ENCODE measurements at regions not wholly inside any gene's neighbourhood (a gene's known extent, or its start where the extent isn't known, plus 50 kb on each side); places are given as distances from the start of the nearest gene placed in this dataset.
"Not testable (repeated sequence)": the region's sequence is repeated elsewhere in the genome, so short reads cannot be mapped to it uniquely, and the experiment has no call there.

GRCh38 chr12:91772411-91772810 lies 373.2 kb downstream of the BTG1 start:
- Histone ChIP-seq H3K9me3 (ENCODE audit: control insufficient read depth, low read depth, low read length) (no peaks in the 10 kb centered on the region), H3K27ac (ENCODE audit: low read length) (no peak overlapping the region), H3K36me3 (ENCODE audit: control insufficient read depth, low read depth, low read length) (no peaks in the 10 kb centered on the region), H3K4me1 (ENCODE audit: control insufficient read depth, low read depth, low read length) (no peaks in the 10 kb centered on the region), H3K9ac (ENCODE audit: low read length) (no peak overlapping the region), H3K27me3 (ENCODE audit: control insufficient read depth, insufficient read depth, low read length) (no peaks in the 10 kb centered on the region), H3K4me3 (ENCODE audit: low read length) (no peak overlapping the region)

DNA sequence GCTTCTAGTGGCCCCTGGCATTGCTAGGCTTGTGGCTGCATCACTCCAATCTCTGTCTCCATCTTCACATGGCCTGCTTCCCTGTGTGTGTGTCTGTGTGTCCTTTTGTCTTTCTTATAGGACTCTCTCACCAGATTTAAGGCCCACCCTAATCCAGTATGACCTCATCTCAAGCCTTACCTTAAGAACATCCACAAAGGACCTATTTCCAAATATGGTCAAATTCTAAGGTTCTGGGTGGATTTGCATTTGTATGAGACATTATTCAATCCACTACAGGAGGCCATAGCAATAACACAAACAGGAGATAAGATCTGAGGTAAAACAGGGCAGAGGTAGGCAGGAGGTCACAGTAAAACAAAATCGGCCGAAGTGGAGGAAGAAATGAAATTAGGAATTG lies 375.9 kb downstream of the BTG1 start:
- H3K9ac ChIP-seq (ENCODE audit: low read length) = no peak overlapping the region
- H3K4me1 ChIP-seq (ENCODE audit: control insufficient read depth, low read depth, low read length) = no peaks in the 10 kb centered on the region
- no peaks in the 10 kb centered on the region for H3K9me3 ChIP-seq (ENCODE audit: control insufficient read depth, low read depth, low read length)
- H3K27ac ChIP-seq (ENCODE audit: low read length) = no peak overlapping the region
- no peaks in the 10 kb centered on the region for H3K36me3 ChIP-seq (ENCODE audit: control insufficient read depth, low read depth, low read length)
- no peak overlapping the region for H3K4me3 ChIP-seq (ENCODE audit: low read length)
- H3K27me3 ChIP-seq (ENCODE audit: control insufficient read depth, insufficient read depth, low read length) = no peaks in the 10 kb centered on the region

DNA sequence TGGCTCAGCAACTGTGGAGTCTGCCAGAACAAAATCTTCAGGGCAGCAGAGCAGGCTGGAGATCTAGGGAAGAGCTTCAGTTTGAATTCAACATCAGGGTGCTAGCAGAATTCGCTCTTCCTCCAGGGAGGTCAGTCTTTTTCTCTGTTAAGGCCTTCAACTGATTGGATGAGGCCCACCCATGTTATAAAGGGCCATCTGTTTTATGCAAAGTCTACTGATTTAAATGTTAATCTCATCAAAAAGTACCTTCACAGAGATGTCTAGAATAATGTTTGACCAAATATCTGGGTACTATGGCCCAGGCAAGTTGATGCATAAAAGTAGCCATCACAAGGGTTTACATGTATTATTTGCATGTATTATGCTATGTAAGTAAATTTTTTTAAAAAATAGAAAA lies 378.4 kb downstream of the BTG1 start:
- Histone ChIP-seq H3K4me1 (ENCODE audit: control insufficient read depth, low read depth, low read length) (no peaks in the 10 kb centered on the region), H3K4me3 (ENCODE audit: low read length) (no peak overlapping the region), H3K36me3 (ENCODE audit: control insufficient read depth, low read depth, low read length) (no peaks in the 10 kb centered on the region), H3K9ac (ENCODE audit: low read length) (no peak overlapping the region), H3K27me3 (ENCODE audit: control insufficient read depth, insufficient read depth, low read length) (no peaks in the 10 kb centered on the region), H3K27ac (ENCODE audit: low read length) (no peak overlapping the region), H3K9me3 (ENCODE audit: control insufficient read depth, low read depth, low read length) (no peaks in the 10 kb centered on the region)

GRCh38 chr12:91766454-91766853 lies 379.2 kb downstream of the BTG1 start:
- no peaks in the 10 kb centered on the region for H3K4me1 ChIP-seq (ENCODE audit: control insufficient read depth, low read depth, low read length)
- no peak overlapping the region for H3K4me3 ChIP-seq (ENCODE audit: low read length)
- H3K9ac ChIP-seq (ENCODE audit: low read length) = no peak overlapping the region
- no peak overlapping the region for H3K27ac ChIP-seq (ENCODE audit: low read length)
- H3K27me3 ChIP-seq (ENCODE audit: control insufficient read depth, insufficient read depth, low read length) = no peaks in the 10 kb centered on the region
- H3K9me3 ChIP-seq (ENCODE audit: control insufficient read depth, low read depth, low read length) = no peaks in the 10 kb centered on the region
- H3K36me3 ChIP-seq (ENCODE audit: control insufficient read depth, low read depth, low read length) = no peaks in the 10 kb centered on the region

- Histone ChIP-seq H3K27ac (ENCODE audit: low read length) (no peak overlapping the region), H3K36me3 (ENCODE audit: control insufficient read depth, low read depth, low read length) (no peaks in the 10 kb centered on the region)
These were observed 381.8 kb downstream of the BTG1 start for GRCh38 chr12:91763654-91764370.

GRCh38 chr12:91753649-91754048 lies 392.0 kb downstream of the BTG1 start:
- Histone ChIP-seq H3K4me1 (ENCODE audit: control insufficient read depth, low read depth, low read length) (no peaks in the 10 kb centered on the region), H3K27me3 (ENCODE audit: control insufficient read depth, insufficient read depth, low read length) (no peaks in the 10 kb centered on the region), H3K9ac (ENCODE audit: low read length) (no peak overlapping the region), H3K4me3 (ENCODE audit: low read length) (no peak overlapping the region), H3K9me3 (ENCODE audit: control insufficient read depth, low read depth, low read length) (peaks cover 5% of the 10 kb centered on the region), H3K36me3 (ENCODE audit: control insufficient read depth, low read depth, low read length) (no peaks in the 10 kb centered on the region), H3K27ac (ENCODE audit: low read length) (no peak overlapping the region)

More at GRCh38 chr12:91763654-91764370, 381.8 kb downstream of the BTG1 start:
- Histone ChIP-seq H3K27me3 (ENCODE audit: control insufficient read depth, insufficient read depth, low read length) (no peaks in the 10 kb centered on the region), H3K9ac (ENCODE audit: low read length) (no peak overlapping the region), H3K9me3 (ENCODE audit: control insufficient read depth, low read depth, low read length) (no peaks in the 10 kb centered on the region), H3K4me1 (ENCODE audit: control insufficient read depth, low read depth, low read length) (no peaks in the 10 kb centered on the region), H3K4me3 (ENCODE audit: low read length) (no peak overlapping the region)

DNA sequence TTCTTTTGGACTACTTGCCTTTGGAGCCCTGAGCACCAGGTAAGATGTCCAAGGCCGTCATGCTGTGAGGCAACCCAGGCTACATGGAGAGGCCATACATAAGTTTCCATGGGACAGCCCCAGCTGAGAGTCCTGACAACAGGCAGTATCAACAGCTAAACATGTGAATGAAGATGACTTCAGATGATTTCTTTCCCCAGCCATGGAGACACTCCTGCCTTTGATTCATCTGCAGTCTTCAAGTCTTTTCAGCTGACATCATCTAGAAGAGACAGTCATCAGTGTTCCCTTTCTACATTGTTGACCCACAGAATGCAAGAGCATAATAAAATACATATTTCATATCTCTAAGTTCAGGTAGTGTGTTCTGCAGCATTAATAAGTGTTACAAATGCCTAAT lies 398.7 kb downstream of the BTG1 start:
- Histone ChIP-seq H3K4me1 (ENCODE audit: control insufficient read depth, low read depth, low read length) (no peaks in the 10 kb centered on the region), H3K9ac (ENCODE audit: low read length) (no peak overlapping the region), H3K27ac (ENCODE audit: low read length) (no peak overlapping the region), H3K36me3 (ENCODE audit: control insufficient read depth, low read depth, low read length) (no peaks in the 10 kb centered on the region), H3K9me3 (ENCODE audit: control insufficient read depth, low read depth, low read length) (no peaks in the 10 kb centered on the region), H3K27me3 (ENCODE audit: control insufficient read depth, insufficient read depth, low read length) (no peaks in the 10 kb centered on the region), H3K4me3 (ENCODE audit: low read length) (no peak overlapping the region)

DNA sequence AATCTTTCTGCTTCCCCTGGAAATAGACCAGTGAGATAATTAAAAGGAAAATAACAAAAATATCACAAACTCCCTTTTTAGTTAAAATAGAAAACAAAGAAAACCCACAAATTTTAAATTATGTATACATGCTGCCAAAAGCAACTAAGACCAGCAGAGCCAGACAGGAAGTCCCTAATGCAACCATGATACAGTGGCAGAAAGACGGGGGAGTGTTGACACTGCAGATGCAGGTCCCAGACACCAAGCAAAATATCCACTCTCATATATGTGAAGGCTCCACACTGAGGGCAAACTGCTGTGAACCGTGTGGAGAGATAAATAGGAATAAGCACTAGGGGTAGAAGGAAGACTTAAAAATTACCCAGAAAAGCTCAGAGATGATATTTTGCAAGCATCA lies 401.0 kb downstream of the BTG1 start:
- Histone ChIP-seq H3K27ac (ENCODE audit: low read length) (no peak overlapping the region), H3K4me3 (ENCODE audit: low read length) (no peak overlapping the region), H3K9ac (ENCODE audit: low read length) (no peak overlapping the region), H3K4me1 (ENCODE audit: control insufficient read depth, low read depth, low read length) (no peaks in the 10 kb centered on the region), H3K9me3 (ENCODE audit: control insufficient read depth, low read depth, low read length) (no peaks in the 10 kb centered on the region), H3K36me3 (ENCODE audit: control insufficient read depth, low read depth, low read length) (no peaks in the 10 kb centered on the region), H3K27me3 (ENCODE audit: control insufficient read depth, insufficient read depth, low read length) (no peaks in the 10 kb centered on the region)

- Histone ChIP-seq H3K36me3 (ENCODE audit: control insufficient read depth, low read depth, low read length) (no peaks in the 10 kb centered on the region), H3K27ac (ENCODE audit: low read length) (no peak overlapping the region), H3K9ac (ENCODE audit: low read length) (no peak overlapping the region)
These were observed 401.8 kb downstream of the BTG1 start for GRCh38 chr12:91743704-91744321.

DNA sequence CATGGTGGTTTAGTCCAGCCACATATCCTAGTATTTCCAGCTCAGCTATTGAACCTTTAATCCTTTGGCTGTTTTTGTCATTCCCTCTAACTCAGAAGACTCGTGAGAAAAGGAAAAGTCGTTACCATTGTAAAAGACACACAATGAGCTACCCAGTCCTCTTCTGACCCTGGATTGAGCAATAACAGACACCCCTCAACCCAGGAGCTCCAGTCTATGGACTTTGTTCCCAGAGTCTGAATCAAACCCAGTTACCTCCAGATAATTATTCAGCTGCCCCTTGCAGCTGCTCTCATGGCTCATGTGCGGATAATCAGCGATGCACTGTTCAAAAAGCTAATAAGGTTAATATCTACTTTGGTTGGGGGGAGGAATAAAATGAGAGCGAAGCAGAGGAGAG lies 402.4 kb downstream of the BTG1 start:
- Histone ChIP-seq H3K9ac (ENCODE audit: low read length) (no peak overlapping the region), H3K4me1 (ENCODE audit: control insufficient read depth, low read depth, low read length) (no peaks in the 10 kb centered on the region), H3K36me3 (ENCODE audit: control insufficient read depth, low read depth, low read length) (no peaks in the 10 kb centered on the region), H3K27ac (ENCODE audit: low read length) (no peak overlapping the region), H3K4me3 (ENCODE audit: low read length) (no peak overlapping the region), H3K27me3 (ENCODE audit: control insufficient read depth, insufficient read depth, low read length) (no peaks in the 10 kb centered on the region), H3K9me3 (ENCODE audit: control insufficient read depth, low read depth, low read length) (no peaks in the 10 kb centered on the region)

More at GRCh38 chr12:91743704-91744321, 401.8 kb downstream of the BTG1 start:
- no peaks in the 10 kb centered on the region for H3K27me3 ChIP-seq (ENCODE audit: control insufficient read depth, insufficient read depth, low read length)
- H3K4me1 ChIP-seq (ENCODE audit: control insufficient read depth, low read depth, low read length) = no peaks in the 10 kb centered on the region
- H3K9me3 ChIP-seq (ENCODE audit: control insufficient read depth, low read depth, low read length) = no peaks in the 10 kb centered on the region
- no peak overlapping the region for H3K4me3 ChIP-seq (ENCODE audit: low read length)

DNA sequence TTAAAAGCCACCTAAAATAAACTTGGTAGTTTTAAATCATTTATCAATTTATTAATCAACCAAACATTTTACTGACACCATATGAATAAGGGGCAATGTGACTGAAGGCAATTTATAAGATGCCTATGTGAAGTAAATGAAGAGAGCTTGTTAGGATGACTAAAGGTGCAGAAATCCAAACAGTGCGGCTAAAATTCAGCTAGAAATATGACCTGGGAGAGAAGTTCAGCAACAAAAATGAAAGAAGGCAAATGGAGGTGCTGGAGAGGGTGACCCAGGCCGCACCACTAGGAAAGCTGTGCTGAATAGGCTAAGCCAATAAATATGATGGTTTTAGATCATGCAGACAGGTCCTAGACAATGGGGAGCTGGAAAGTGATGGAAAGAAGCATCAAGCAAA lies 403.7 kb downstream of the BTG1 start:
- no peaks in the 10 kb centered on the region for H3K4me1 ChIP-seq (ENCODE audit: control insufficient read depth, low read depth, low read length)
- H3K9me3 ChIP-seq (ENCODE audit: control insufficient read depth, low read depth, low read length) = no peaks in the 10 kb centered on the region
- no peaks in the 10 kb centered on the region for H3K36me3 ChIP-seq (ENCODE audit: control insufficient read depth, low read depth, low read length)
- no peak overlapping the region for H3K9ac ChIP-seq (ENCODE audit: low read length)
- H3K27ac ChIP-seq (ENCODE audit: low read length) = no peak overlapping the region
- H3K4me3 ChIP-seq (ENCODE audit: low read length) = no peak overlapping the region
- no peaks in the 10 kb centered on the region for H3K27me3 ChIP-seq (ENCODE audit: control insufficient read depth, insufficient read depth, low read length)

DNA sequence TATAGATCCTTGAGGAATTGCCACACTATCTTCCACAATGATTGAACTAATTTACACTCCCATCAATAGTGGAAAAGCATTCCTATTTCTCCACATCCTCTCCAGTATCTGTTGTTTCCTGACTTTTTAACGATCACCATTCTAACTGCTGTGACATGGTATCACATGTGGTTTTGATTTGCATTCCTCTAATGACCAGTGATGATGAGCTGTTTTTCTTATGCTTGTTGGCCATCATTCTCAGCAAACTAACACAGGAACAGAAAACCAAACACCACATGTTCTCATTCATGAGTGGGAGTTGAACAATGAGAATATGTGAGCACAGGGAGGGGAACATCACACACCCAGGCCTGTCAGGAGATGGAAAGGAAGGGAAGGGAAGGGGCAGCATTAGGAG lies 411.8 kb downstream of the BTG1 start:
- H3K4me3 ChIP-seq (ENCODE audit: low read length); H3K36me3 ChIP-seq (ENCODE audit: control insufficient read depth, low read depth, low read length); H3K9me3 ChIP-seq (ENCODE audit: control insufficient read depth, low read depth, low read length); H3K27ac ChIP-seq (ENCODE audit: low read length); H3K27me3 ChIP-seq (ENCODE audit: control insufficient read depth, insufficient read depth, low read length); H3K4me1 ChIP-seq (ENCODE audit: control insufficient read depth, low read depth, low read length); H3K9ac ChIP-seq (ENCODE audit: low read length): not testable (repeated sequence)
